ENCODE measurements at regions not wholly inside any gene's neighbourhood (a gene's known extent, or its start where the extent isn't known, plus 50 kb on each side); places are given as distances from the start of the nearest gene placed in this dataset.

- no peak for TF ChIP-seq CTCF (IDR thresholded peaks at IDR 0.05)
- no peak for TF ChIP-seq EP300 (IDR thresholded peaks at IDR 0.05)
- no peak for TF ChIP-seq POLR2A (IDR thresholded peaks at IDR 0.05)
Measured at GRCh38 chr2:12110074-12110473, 363.6 kb downstream of the LPIN1 start.

Measured in tibial nerve (tissue), 4 donors.